ENCODE measurements at regions not wholly inside any gene's neighbourhood (a gene's known extent, or its start where the extent isn't known, plus 50 kb on each side); places are given as distances from the start of the nearest gene placed in this dataset.

DNA sequence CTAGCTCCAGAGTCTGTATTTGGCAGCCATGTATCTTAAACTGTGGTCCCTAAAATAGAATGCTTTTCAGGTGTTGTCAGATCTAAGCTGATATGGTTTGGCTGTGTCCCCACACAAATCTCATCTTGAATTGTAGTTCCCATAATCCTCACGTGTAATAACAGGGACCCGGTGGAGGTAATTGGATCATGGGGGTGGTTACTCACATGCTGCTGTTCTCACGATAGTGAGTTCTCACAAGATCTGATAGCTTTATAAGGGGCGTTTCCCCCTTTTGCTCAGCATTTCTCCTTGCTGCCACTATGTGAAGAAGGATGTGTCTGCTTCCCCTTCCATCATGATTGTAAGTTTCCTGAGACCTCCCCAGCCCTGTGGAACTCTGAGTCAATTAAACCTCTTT, 199.9 kb upstream of the ISX start:
- no peak for DNase-seq
- Histone ChIP-seq H3K9me3 (ENCODE audit: severe bottlenecking) (no peaks in the 10 kb centered on the region), H3K27me3 (ENCODE audit: insufficient read depth, low read depth, severe bottlenecking) (no peaks in the 10 kb centered on the region), H3K36me3 (no peaks in the 10 kb centered on the region), H3K4me3 (ENCODE audit: low read depth, low read length) (no peak overlapping the region), H3K27ac (no peak overlapping the region)
- TF ChIP-seq, protein P1, sequence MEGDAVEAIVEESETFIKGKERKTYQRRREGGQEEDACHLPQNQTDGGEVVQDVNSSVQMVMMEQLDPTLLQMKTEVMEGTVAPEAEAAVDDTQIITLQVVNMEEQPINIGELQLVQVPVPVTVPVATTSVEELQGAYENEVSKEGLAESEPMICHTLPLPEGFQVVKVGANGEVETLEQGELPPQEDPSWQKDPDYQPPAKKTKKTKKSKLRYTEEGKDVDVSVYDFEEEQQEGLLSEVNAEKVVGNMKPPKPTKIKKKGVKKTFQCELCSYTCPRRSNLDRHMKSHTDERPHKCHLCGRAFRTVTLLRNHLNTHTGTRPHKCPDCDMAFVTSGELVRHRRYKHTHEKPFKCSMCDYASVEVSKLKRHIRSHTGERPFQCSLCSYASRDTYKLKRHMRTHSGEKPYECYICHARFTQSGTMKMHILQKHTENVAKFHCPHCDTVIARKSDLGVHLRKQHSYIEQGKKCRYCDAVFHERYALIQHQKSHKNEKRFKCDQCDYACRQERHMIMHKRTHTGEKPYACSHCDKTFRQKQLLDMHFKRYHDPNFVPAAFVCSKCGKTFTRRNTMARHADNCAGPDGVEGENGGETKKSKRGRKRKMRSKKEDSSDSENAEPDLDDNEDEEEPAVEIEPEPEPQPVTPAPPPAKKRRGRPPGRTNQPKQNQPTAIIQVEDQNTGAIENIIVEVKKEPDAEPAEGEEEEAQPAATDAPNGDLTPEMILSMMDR (IDR thresholded peaks at IDR 0.05; ENCODE audit: low read depth, low read length) = no peak

DNA sequence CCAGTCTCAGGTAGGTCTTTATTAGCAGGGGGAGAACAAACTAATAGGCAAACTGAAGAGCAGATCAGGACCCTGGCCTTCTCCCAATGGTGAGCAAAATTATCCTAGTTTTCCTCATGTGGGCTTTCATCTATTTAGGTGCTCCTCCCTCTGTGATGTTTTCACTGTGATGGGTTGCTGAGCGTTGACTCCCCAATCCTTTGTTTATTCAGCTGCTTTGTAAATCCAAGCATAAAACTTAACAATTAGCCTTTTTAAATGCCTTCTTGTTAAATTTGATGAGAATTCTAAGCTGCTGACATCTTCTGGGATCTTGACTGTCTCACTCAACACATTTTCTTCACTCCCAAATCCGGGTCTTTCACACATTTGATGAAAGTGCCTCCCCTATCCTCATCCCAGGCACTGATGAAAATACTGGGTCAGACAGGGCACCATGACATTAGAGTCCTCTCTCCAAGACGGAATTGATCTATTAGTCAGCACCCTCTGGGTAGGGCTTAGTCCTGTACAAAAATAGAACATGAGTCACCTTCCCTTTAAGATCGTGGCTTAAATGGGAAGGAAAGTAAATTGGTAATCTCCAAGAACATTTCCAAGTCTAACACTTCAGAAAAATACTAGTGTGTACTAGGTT, 199.3 kb upstream of the ISX start:
- Histone ChIP-seq H3K27ac (no peak overlapping the region), H3K27me3 (ENCODE audit: insufficient read depth, low read depth, severe bottlenecking) (no peaks in the 10 kb centered on the region), H3K36me3 (no peaks in the 10 kb centered on the region), H3K4me3 (ENCODE audit: low read depth, low read length) (no peak overlapping the region), H3K9me3 (ENCODE audit: severe bottlenecking) (no peaks in the 10 kb centered on the region)
- no peak for DNase-seq
- TF ChIP-seq, protein P1 (IDR thresholded peaks at IDR 0.05; ENCODE audit: low read depth, low read length) = no peak

DNA sequence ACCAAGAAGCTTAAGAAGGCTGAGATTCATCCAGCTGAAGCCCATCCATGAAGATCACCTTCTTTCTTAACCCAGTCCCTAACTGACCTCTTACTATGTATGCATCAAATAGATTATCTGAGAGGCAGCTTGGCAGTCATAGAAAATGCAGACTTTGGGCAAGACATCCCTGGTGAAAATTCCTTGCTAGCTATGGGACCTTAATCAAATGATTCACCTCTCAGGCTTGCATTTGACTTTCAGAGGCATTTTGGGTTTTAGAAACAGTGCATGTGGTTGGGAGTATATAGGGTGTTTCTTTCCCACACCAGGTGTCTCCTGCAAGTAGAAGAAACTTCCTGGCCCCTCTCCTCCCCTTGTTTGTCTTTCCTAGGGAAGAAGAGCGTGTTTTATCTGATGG, 188.5 kb upstream of the ISX start:
- Histone ChIP-seq H3K27ac (no peak overlapping the region), H3K27me3 (ENCODE audit: insufficient read depth, low read depth, severe bottlenecking) (no peaks in the 10 kb centered on the region), H3K36me3 (no peaks in the 10 kb centered on the region), H3K9me3 (ENCODE audit: severe bottlenecking) (no peaks in the 10 kb centered on the region), H3K4me3 (ENCODE audit: low read depth, low read length) (no peak overlapping the region)
- TF ChIP-seq, protein P1 (IDR thresholded peaks at IDR 0.05; ENCODE audit: low read depth, low read length) = no peak
- no peak for DNase-seq

DNA sequence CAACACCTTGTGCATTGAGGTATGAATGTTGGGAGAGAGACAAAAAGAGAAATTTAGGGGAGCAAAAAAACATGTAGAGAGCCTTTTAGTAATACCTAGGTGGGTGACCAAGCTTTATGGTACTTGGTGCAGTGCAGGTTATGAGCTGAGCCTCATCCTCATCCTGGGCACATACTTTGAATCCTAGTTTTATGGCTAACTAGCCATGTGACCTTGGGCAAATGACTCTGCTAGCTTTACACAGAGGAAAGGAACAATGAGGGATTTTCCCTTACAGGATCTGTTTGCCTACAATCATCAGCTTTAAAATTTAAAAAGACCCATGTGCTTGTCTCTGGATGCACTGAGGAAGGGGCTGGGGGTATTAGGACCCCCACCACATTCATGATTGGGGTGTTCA, 187.8 kb upstream of the ISX start:
- no peaks in the 10 kb centered on the region for H3K36me3 ChIP-seq
- H3K27ac ChIP-seq = no peak overlapping the region
- no peak for DNase-seq
- H3K27me3 ChIP-seq (ENCODE audit: insufficient read depth, low read depth, severe bottlenecking) = no peaks in the 10 kb centered on the region
- H3K9me3 ChIP-seq (ENCODE audit: severe bottlenecking) = no peaks in the 10 kb centered on the region
- no peak overlapping the region for H3K4me3 ChIP-seq (ENCODE audit: low read depth, low read length)
- TF ChIP-seq, protein P1 (IDR thresholded peaks at IDR 0.05; ENCODE audit: low read depth, low read length) = no peak

DNA sequence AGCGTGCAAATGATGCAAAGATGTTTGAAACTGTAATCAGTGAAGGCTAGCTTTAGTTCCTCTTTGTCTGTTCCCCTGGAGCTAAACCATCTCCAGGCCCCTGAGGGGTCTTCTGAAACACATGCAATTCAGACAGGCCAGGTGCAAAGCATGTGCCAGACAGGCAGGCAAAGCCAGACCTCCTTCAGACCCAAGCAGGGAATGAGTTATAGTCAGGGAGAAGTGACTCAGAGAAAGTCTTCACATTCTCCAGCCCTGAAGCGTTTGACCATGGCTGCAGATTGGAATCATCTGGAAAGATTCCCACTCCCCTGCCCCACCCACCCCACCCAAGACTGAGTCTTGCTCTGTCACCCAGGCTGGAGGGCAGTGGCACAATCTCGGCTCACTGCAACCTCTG, 187.0 kb upstream of the ISX start:
- TF ChIP-seq, protein P1 (IDR thresholded peaks at IDR 0.05; ENCODE audit: low read depth, low read length) = no peak
- no peak overlapping the region for H3K4me3 ChIP-seq (ENCODE audit: low read depth, low read length)
- no peak for DNase-seq
- H3K27ac ChIP-seq = no peak overlapping the region
- H3K27me3 ChIP-seq (ENCODE audit: insufficient read depth, low read depth, severe bottlenecking) = no peaks in the 10 kb centered on the region
- H3K9me3 ChIP-seq (ENCODE audit: severe bottlenecking) = no peaks in the 10 kb centered on the region
- H3K36me3 ChIP-seq = no peaks in the 10 kb centered on the region

DNA sequence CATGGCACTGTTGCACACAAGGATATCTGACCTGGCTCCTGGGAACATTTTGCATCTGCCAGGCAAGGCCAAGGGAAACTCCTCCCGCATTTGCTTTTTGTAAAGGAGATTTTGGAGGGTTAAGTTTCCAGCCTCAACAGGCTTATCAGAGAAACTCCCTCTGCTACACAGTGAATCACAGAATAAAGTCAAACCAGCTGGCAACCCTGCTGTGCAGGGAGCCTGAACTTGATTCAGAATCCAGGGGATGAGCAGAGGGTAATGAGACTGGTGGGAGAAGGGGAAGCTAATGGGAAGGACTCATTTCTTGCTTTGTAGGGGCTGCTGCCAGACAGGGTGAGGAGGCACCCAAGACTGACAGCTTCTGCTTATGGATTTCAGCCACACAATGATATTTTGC, 185.3 kb upstream of the ISX start:
- Histone ChIP-seq H3K27ac (no peak overlapping the region), H3K9me3 (ENCODE audit: severe bottlenecking) (no peaks in the 10 kb centered on the region), H3K36me3 (no peaks in the 10 kb centered on the region), H3K27me3 (ENCODE audit: insufficient read depth, low read depth, severe bottlenecking) (no peaks in the 10 kb centered on the region), H3K4me3 (ENCODE audit: low read depth, low read length) (no peak overlapping the region)
- peak; percentile 24 for DNase-seq
- TF ChIP-seq, protein P1 (IDR thresholded peaks at IDR 0.05; ENCODE audit: low read depth, low read length) = no peak

All from WERI-Rb-1 (cell line).